ENCODE measurements at regions not wholly inside any gene's neighbourhood (a gene's known extent, or its start where the extent isn't known, plus 50 kb on each side); places are given as distances from the start of the nearest gene placed in this dataset.

GRCh38 chr13:40442231-40442630, 224.2 kb downstream of the FOXO1 start (continued):
- TF ChIP-seq PRDM10 (IDR thresholded peaks at IDR 0.05; ENCODE audit: partially characterized antibody) (no peak), ZNF263 (CRISPR knock-in tag; IDR thresholded peaks at IDR 0.05; ENCODE audit: borderline replicate concordance) (no peak), CREB5 (CRISPR knock-in tag; IDR thresholded peaks at IDR 0.05) (no peak)

GRCh38 chr13:40442826-40443225, 223.6 kb downstream of the FOXO1 start:
- Histone ChIP-seq H3K79me2 (ENCODE audit: control insufficient read depth, insufficient read depth, low read length) (no peaks in the 10 kb centered on the region), H3K9me3 (replicated peaks; ENCODE audit: control insufficient read depth, insufficient read depth, low read depth, low read length) (no peaks in the 10 kb centered on the region), H3K4me1 (replicated peaks in 1 of 2; ENCODE audit: control insufficient read depth in 2 of 2, insufficient read depth in 2 of 2, low read length in 2 of 2) (no peaks in the 10 kb centered on the region), H3K9me1 (ENCODE audit: control insufficient read depth, insufficient read depth, low read length) (no peaks in the 10 kb centered on the region), H3K4me3 (no peak overlapping the region), H3K27me3 (ENCODE audit: control insufficient read depth in 2 of 2, insufficient read depth in 2 of 2, low read length in 2 of 2) (no peaks in the 10 kb centered on the region; a peak in 1 of 5 replicates), H2AFZ (ENCODE audit: low read depth, low read length) (no peak overlapping the region), H3K4me2 (ENCODE audit: insufficient read depth, low read length) (no peak overlapping the region), H3K9ac (ENCODE audit: insufficient read depth in 1 of 2, low read depth in 2 of 2, low read length in 2 of 2) (no peak overlapping the region), H4K20me1 (replicated peaks; ENCODE audit: control insufficient read depth, insufficient read depth, low read length) (no peaks in the 10 kb centered on the region), H3K36me3 (ENCODE audit: control insufficient read depth, insufficient read depth, low read length) (no peaks in the 10 kb centered on the region), H3K27ac (ENCODE audit: extremely low read depth, low read depth, low read length) (no peak overlapping the region)
- ATAC-seq, result no peak
- POLR2A ChIA-PET, result no interaction called here
- intact Hi-C loops (cut with micrococcal nuclease), result no loop called here
- TF ChIP-seq ARID3A (IDR thresholded peaks at IDR 0.05; ENCODE audit: borderline replicate concordance, low read depth, low read length), result no peak
- TF ChIP-seq ZNF239 (CRISPR knock-in tag; IDR thresholded peaks at IDR 0.05), result no peak
- TF ChIP-seq NCOA1 (IDR thresholded peaks at IDR 0.05; ENCODE audit: low read depth), result no peak
- no peak for TF ChIP-seq ZNF449 (CRISPR knock-in tag; IDR thresholded peaks at IDR 0.05)
- TF ChIP-seq ZNF146 (CRISPR knock-in tag; IDR thresholded peaks at IDR 0.05; ENCODE audit: unreplicated experiment), result no peak
- no peak for TF ChIP-seq ZFP91 (CRISPR knock-in tag; IDR thresholded peaks at IDR 0.05)
- in situ Hi-C loops (cut with MboI), result no loop called here
- no peak for DNase-seq (ENCODE audit: extremely low read depth in 1 of 4, low spot score in 3 of 4)
- no TSS peak for BruUV-seq (replicated peaks)
- no peak for FAIRE-seq
- 0% methylated on average over 6 of the region's 6 CpGs for WGBS (ENCODE audit: insufficient coverage, low coverage, missing lambda C conversion rate)
- CTCF ChIA-PET (ENCODE audit: low intra/inter-chr PET ratio), result no interaction called here
